Cardiac muscle cell (in vitro differentiated cells and primary cell): ENCODE measurements at regions not wholly inside any gene's neighbourhood (a gene's known extent, or its start where the extent isn't known, plus 50 kb on each side); places are given as distances from the start of the nearest gene placed in this dataset.
A peak's percentile ranks its signal among the peaks of the same experiment; 100 is the strongest.
"Not testable (repeated sequence)": the region's sequence is repeated elsewhere in the genome, so short reads cannot be mapped to it uniquely, and the experiment has no call there.

ENCODE experiments used
- DNase-seq, 2 donors: peaks; one replicate each; pipeline versions ENCODE4 v3.0.0 to v3.0.0-alpha.2; 2010 to 2017; ENCODE audit warnings: low read depth in 1 of 2, low spot score in 1 of 2
- H3K27ac ChIP-seq: fragments of 200-600 bp; sonication (generic); 2 replicates; pipeline ENCODE4 v1.5.1; 2016
- H3K27me3 ChIP-seq: fragments of 200-600 bp; sonication (generic); 2 replicates; pipeline ENCODE4 v1.6.0; 2016; ENCODE audit warnings: control low read depth
- H3K36me3 ChIP-seq: fragments of 200-600 bp; sonication (generic); 2 replicates; pipeline ENCODE4 v1.5.1; 2016; ENCODE audit warnings: control low read depth
- H3K4me1 ChIP-seq: fragments of 200-600 bp; sonication (generic); 2 replicates; pipeline ENCODE4 v1.8.1; 2017; ENCODE audit warnings: low read depth, mild to moderate bottlenecking, mixed run types
- H3K4me3 ChIP-seq: fragments of 200-600 bp; sonication (generic); 2 replicates; pipeline ENCODE4 v1.5.1; 2016; ENCODE audit warnings: mild to moderate bottlenecking
- H3K9me3 ChIP-seq: fragments of 200-600 bp; sonication (generic); 2 replicates; pipeline ENCODE4 v1.5.1; 2017; ENCODE audit warnings: low read depth, mild to moderate bottlenecking, control low read depth

- H3K27me3 ChIP-seq, H3K4me3 ChIP-seq, DNase-seq, H3K36me3 ChIP-seq, H3K9me3 ChIP-seq, H3K27ac ChIP-seq, H3K4me1 ChIP-seq: not testable (repeated sequence)
These were observed 88.5 kb upstream of the ZSCAN2 start for GRCh38 chr15:84512324-84512723.

- H3K36me3 ChIP-seq, H3K27ac ChIP-seq, H3K4me3 ChIP-seq, H3K9me3 ChIP-seq, H3K4me1 ChIP-seq, H3K27me3 ChIP-seq: not testable (repeated sequence)
- peak in 1 of 2 donors; percentile 7 for DNase-seq
These were observed 84.0 kb upstream of the ZSCAN2 start for GRCh38 chr15:84516773-84517172.

DNA sequence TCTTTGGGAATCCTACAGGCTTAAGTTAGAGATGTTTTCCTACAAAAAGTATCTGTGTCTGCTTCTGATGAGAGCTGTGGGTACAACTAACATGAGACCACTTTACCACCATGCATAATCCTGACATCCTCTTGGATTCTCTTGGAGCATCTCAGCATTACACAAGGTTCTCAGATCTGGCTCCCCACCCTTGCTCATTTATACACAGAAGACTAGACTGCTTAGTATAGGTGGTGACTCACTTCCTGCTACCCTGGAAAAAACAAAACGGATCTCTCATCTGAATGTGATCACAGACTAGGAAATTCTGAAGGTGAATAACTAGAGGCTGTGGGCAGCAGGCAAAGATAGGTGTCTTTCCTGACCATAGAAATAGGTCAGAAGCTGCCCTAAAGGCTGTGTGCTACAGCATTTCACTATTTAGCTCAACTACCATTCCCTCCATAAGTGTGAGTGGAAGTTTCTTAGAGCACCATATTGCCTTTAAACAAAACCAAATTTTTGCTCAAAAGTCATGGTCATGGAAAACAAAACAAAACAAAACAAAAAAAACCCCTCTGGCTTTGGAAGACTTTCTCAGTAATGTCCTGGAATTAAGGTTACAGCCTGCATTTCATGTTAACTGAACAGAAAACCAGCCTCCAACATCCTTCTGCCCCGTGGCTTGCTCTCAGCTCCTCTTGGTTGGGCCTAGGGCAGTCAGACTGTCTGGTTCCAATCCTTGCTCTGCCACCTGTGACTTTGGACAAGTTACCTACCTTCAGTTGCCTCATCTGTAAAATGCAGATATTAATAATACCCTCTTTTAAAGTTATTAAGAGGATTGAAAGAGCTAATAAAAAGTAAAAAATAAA, 75.1 kb upstream of the ZSCAN2 start:
- not testable (repeated sequence) for H3K27ac ChIP-seq, H3K27me3 ChIP-seq, H3K9me3 ChIP-seq, DNase-seq, H3K4me3 ChIP-seq, H3K36me3 ChIP-seq, H3K4me1 ChIP-seq

DNA sequence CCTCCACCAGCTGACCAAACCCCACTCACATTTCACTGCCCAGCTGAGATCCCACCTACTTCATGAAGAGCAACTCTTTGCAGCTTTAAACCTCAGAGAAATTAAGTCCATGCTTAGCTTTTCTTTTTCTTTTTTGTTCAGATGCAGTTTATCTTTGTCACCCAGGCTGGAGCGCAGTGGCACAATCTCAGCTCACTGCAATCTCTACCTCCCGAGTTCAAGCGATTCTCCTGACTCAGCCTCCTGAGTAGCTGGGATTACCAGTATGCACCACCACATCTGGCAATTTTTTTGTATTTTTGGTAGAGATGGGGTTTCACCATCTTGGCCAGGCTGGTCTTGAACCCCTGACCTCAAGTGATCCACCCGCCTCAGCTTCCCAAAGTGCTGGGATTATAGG, 70.1 kb upstream of the ZSCAN2 start:
- H3K27ac ChIP-seq, H3K9me3 ChIP-seq, H3K4me1 ChIP-seq, H3K36me3 ChIP-seq, H3K27me3 ChIP-seq, DNase-seq, H3K4me3 ChIP-seq: not testable (repeated sequence)

- not testable (repeated sequence) for H3K4me3 ChIP-seq
These were observed 69.6 kb upstream of the ZSCAN2 start for GRCh38 chr15:84531223-84531622.

DNA sequence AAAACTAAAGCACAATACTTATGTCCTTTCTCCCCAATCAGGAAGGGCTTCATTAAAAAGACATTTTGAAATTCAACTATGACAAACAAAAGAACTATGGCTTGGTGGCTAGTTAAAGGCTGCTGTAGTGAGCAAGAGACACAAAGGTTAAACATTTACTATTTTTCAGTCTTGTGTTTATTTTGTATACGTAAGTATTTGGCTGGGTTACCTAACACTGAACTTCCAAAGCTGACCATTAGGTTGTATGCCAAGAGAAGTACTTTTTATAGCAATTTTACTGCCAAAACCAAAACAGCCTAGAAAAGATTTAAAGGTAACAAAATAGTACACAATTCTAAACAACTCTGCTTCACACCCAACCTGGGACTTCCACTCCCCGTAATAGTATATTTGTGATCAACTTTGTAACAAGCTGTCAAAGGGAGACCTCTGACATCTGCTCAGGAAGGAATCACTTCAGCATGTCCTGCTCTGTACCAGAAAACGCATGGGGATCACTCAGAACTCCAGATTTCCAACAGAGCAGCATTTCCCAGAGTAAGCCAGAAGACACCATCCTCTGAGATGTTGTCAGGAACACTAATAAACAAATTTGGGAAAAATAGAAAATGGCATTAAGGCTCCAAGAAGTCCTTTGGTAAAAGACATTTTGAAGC, 69.0 kb upstream of the ZSCAN2 start:
- not testable (repeated sequence) for H3K4me3 ChIP-seq, H3K9me3 ChIP-seq, H3K27ac ChIP-seq, DNase-seq, H3K27me3 ChIP-seq, H3K4me1 ChIP-seq, H3K36me3 ChIP-seq

More at GRCh38 chr15:84531223-84531622, 69.6 kb upstream of the ZSCAN2 start:
- not testable (repeated sequence) for DNase-seq, H3K4me1 ChIP-seq, H3K36me3 ChIP-seq, H3K27me3 ChIP-seq, H3K9me3 ChIP-seq, H3K27ac ChIP-seq

- not testable (repeated sequence) for DNase-seq, H3K9me3 ChIP-seq, H3K4me1 ChIP-seq, H3K4me3 ChIP-seq, H3K27me3 ChIP-seq, H3K36me3 ChIP-seq, H3K27ac ChIP-seq
These were observed 67.1 kb upstream of the ZSCAN2 start for GRCh38 chr15:84533705-84534104.

GRCh38 chr15:84534561-84535235, 66.1 kb upstream of the ZSCAN2 start:
- not testable (repeated sequence) for H3K36me3 ChIP-seq, H3K9me3 ChIP-seq, H3K27ac ChIP-seq, H3K4me1 ChIP-seq, DNase-seq, H3K27me3 ChIP-seq, H3K4me3 ChIP-seq

- not testable (repeated sequence) for H3K4me1 ChIP-seq, H3K27ac ChIP-seq, H3K9me3 ChIP-seq, H3K4me3 ChIP-seq, H3K27me3 ChIP-seq, H3K36me3 ChIP-seq, DNase-seq
These were observed 64.6 kb upstream of the ZSCAN2 start for GRCh38 chr15:84536181-84536580.

GRCh38 chr15:84544586-84544985, 56.2 kb upstream of the ZSCAN2 start:
- DNase-seq, H3K27me3 ChIP-seq, H3K4me1 ChIP-seq, H3K27ac ChIP-seq, H3K4me3 ChIP-seq, H3K36me3 ChIP-seq, H3K9me3 ChIP-seq: not testable (repeated sequence)

- not testable (repeated sequence) for H3K9me3 ChIP-seq, H3K36me3 ChIP-seq, DNase-seq, H3K4me3 ChIP-seq, H3K27me3 ChIP-seq, H3K4me1 ChIP-seq, H3K27ac ChIP-seq
These were observed 53.7 kb upstream of the ZSCAN2 start for GRCh38 chr15:84547150-84547549.

GRCh38 chr15:84550503-84550902, 50.3 kb upstream of the ZSCAN2 start:
- H3K9me3 ChIP-seq, H3K27me3 ChIP-seq, H3K27ac ChIP-seq, H3K4me1 ChIP-seq, H3K36me3 ChIP-seq, H3K4me3 ChIP-seq: not testable (repeated sequence)
- DNase-seq = peak in 1 of 2 donors; percentile 61
